Breast epithelium (tissue), 3 donors: ENCODE measurements at regions not wholly inside any gene's neighbourhood (a gene's known extent, or its start where the extent isn't known, plus 50 kb on each side); places are given as distances from the start of the nearest gene placed in this dataset.

ENCODE experiments used
- CTCF ChIP-seq, 3 donors: fragments of 450-650 bp; IDR thresholded peaks; one replicate each; pipeline ENCODE4 v1.5.1; 2016 to 2017; ENCODE audit warnings: antibody characterized with exemption in 3 of 3, mild to moderate bottlenecking in 3 of 3, moderate library complexity in 3 of 3
- POLR2A ChIP-seq: fragments of 450-650 bp; IDR thresholded peaks from one replicate; pipeline ENCODE4 v1.6.1; 2016; ENCODE audit warnings: antibody characterized with exemption, mild to moderate bottlenecking, moderate library complexity

GRCh38 chr4:114085611-114086345 is 106.3 kb upstream of the ARSJ start:
- TF ChIP-seq POLR2A (no peak), CTCF (IDR thresholded peaks at IDR 0.05) (no peak)
